Suprapubic skin (tissue), 4 donors: ENCODE measurements at regions not wholly inside any gene's neighbourhood (a gene's known extent, or its start where the extent isn't known, plus 50 kb on each side); places are given as distances from the start of the nearest gene placed in this dataset.
"Not testable (repeated sequence)": the region's sequence is repeated elsewhere in the genome, so short reads cannot be mapped to it uniquely, and the experiment has no call there.

ENCODE experiments used
- DNase-seq, 2 donors: peaks; one replicate each; pipeline ENCODE4 v3.0.0-alpha.2; 2019; ENCODE audit warnings: low spot score in 2 of 2
- H3K27ac ChIP-seq: fragments of 200-600 bp; sonication (generic); one replicate; pipeline ENCODE4 v1.5.1; 2019
- H3K27me3 ChIP-seq: fragments of 200-600 bp; sonication (generic); one replicate; pipeline ENCODE4 v1.5.1; 2019
- H3K36me3 ChIP-seq: fragments of 200-600 bp; sonication (generic); one replicate; pipeline ENCODE4 v1.5.1; 2019
- H3K4me1 ChIP-seq: fragments of 200-600 bp; sonication (generic); one replicate; pipeline ENCODE4 v1.5.1; 2019
- H3K4me3 ChIP-seq: fragments of 200-600 bp; sonication (generic); one replicate; pipeline ENCODE4 v1.5.1; 2019; ENCODE audit warnings: mild to moderate bottlenecking
- H3K9me3 ChIP-seq: fragments of 200-600 bp; sonication (generic); one replicate; pipeline ENCODE4 v1.5.1; 2019
- CTCF ChIP-seq, 2 donors: fragments of 200-600 bp in 1 of 2; fragments of 450-650 bp in 1 of 2; sonication (generic) in 1 of 2; IDR thresholded peaks; one replicate each; pipeline ENCODE4 v1.5.1; 2016 to 2019; ENCODE audit warnings: antibody characterized with exemption in 2 of 2, mild to moderate bottlenecking in 1 of 2, moderate library complexity in 1 of 2
- EP300 ChIP-seq: sonication (generic); formaldehyde crosslinking; IDR thresholded peaks from one replicate; pipeline ENCODE4 v1.6.1; 2017; ENCODE audit warnings: antibody characterized with exemption
- POLR2A ChIP-seq, 2 donors: fragments of 450-650 bp; IDR thresholded peaks; one replicate each; pipeline ENCODE4 v1.6.1; 2017; ENCODE audit warnings: antibody characterized with exemption in 2 of 2, mild to moderate bottlenecking in 2 of 2, moderate library complexity in 2 of 2
- POLR2AphosphoS5 ChIP-seq, 3 donors: sonication (generic); formaldehyde crosslinking; IDR thresholded peaks; one replicate each; pipeline ENCODE4 v1.6.1; 2017; ENCODE audit warnings: antibody characterized with exemption in 3 of 3
- WGBS: methylation state at CpG from one replicate; pipeline ENCODE4 v1.1.5; 2018; 5-methylcytosine and 5-hydroxymethylcytosine counted together

GRCh38 chr7:52184006-52184703 lies 851.3 kb upstream of the POM121L12 start:
- Histone ChIP-seq H3K4me3 (no peak overlapping the region), H3K27ac (no peak overlapping the region), H3K9me3 (no peaks in the 10 kb centered on the region), H3K36me3 (no peaks in the 10 kb centered on the region), H3K4me1 (no peaks in the 10 kb centered on the region), H3K27me3 (no peaks in the 10 kb centered on the region)
- TF ChIP-seq POLR2AphosphoS5 (IDR thresholded peaks at IDR 0.05), result no peak
- TF ChIP-seq EP300, result no peak
- no peak for TF ChIP-seq CTCF (IDR thresholded peaks at IDR 0.05)
- TF ChIP-seq POLR2A (IDR thresholded peaks at IDR 0.05), result no peak
- 80% methylated on average over 8 of the region's 8 CpGs for WGBS
- DNase-seq, result no peak

- Histone ChIP-seq H3K4me3 (no peak overlapping the region), H3K27me3 (no peaks in the 10 kb centered on the region), H3K9me3 (no peaks in the 10 kb centered on the region), H3K36me3 (no peaks in the 10 kb centered on the region), H3K4me1 (no peaks in the 10 kb centered on the region), H3K27ac (no peak overlapping the region)
- 84% methylated on average over 8 of the region's 8 CpGs for WGBS
- no peak for TF ChIP-seq POLR2A (IDR thresholded peaks at IDR 0.05)
- DNase-seq, result no peak
These were observed 855.5 kb upstream of the POM121L12 start for GRCh38 chr7:52179934-52180333.

- 85% methylated on average over 3 of the region's 3 CpGs for WGBS
These were observed 851.5 kb upstream of the COBL start for GRCh38 chr7:52168085-52168484.

GRCh38 chr7:52163311-52163710 lies 846.7 kb upstream of the COBL start:
- Histone ChIP-seq H3K36me3 (no peaks in the 10 kb centered on the region), H3K4me3 (no peak overlapping the region), H3K27me3 (no peaks in the 10 kb centered on the region), H3K9me3 (no peaks in the 10 kb centered on the region), H3K4me1 (no peaks in the 10 kb centered on the region), H3K27ac (no peak overlapping the region)
- 58% methylated on average over 2 of the region's 2 CpGs for whole genome bisulfite sequencing
- TF ChIP-seq EP300 (no peak), CTCF (IDR thresholded peaks at IDR 0.05) (no peak), POLR2AphosphoS5 (IDR thresholded peaks at IDR 0.05) (no peak), POLR2A (IDR thresholded peaks at IDR 0.05) (no peak)
- no peak for DNase-seq

More at GRCh38 chr7:52168085-52168484, 851.5 kb upstream of the COBL start:
- DNase-seq, result no peak
- Histone ChIP-seq H3K27me3 (no peaks in the 10 kb centered on the region), H3K4me1 (no peaks in the 10 kb centered on the region), H3K36me3 (no peaks in the 10 kb centered on the region), H3K9me3 (no peaks in the 10 kb centered on the region), H3K4me3 (no peak overlapping the region), H3K27ac (no peak overlapping the region)
- TF ChIP-seq EP300 (no peak), CTCF (IDR thresholded peaks at IDR 0.05) (no peak), POLR2AphosphoS5 (IDR thresholded peaks at IDR 0.05) (no peak), POLR2A (IDR thresholded peaks at IDR 0.05) (no peak)

GRCh38 chr7:52161483-52161882 lies 844.9 kb upstream of the COBL start:
- no peak for DNase-seq
- no peak for TF ChIP-seq POLR2A (IDR thresholded peaks at IDR 0.05)
- TF ChIP-seq EP300, result no peak
- no peak for TF ChIP-seq POLR2AphosphoS5 (IDR thresholded peaks at IDR 0.05)
- TF ChIP-seq CTCF (IDR thresholded peaks at IDR 0.05), result no peak

GRCh38 chr7:52159421-52159820 lies 842.8 kb upstream of the COBL start:
- 91% methylated on average over 17 of the region's 17 CpGs for WGBS
- not testable (repeated sequence) for H3K27ac ChIP-seq, H3K4me3 ChIP-seq, H3K27me3 ChIP-seq, H3K9me3 ChIP-seq, H3K36me3 ChIP-seq, DNase-seq, H3K4me1 ChIP-seq

More at GRCh38 chr7:52161483-52161882, 844.9 kb upstream of the COBL start:
- Histone ChIP-seq H3K36me3 (no peaks in the 10 kb centered on the region), H3K27ac (no peak overlapping the region), H3K9me3 (no peaks in the 10 kb centered on the region), H3K4me1 (no peaks in the 10 kb centered on the region), H3K27me3 (no peaks in the 10 kb centered on the region), H3K4me3 (no peak overlapping the region)
